ENCODE measurements at regions not wholly inside any gene's neighbourhood (a gene's known extent, or its start where the extent isn't known, plus 50 kb on each side); places are given as distances from the start of the nearest gene placed in this dataset.

GRCh38 chr11:116414357-116414880 is 358.4 kb downstream of the BUD13 start:
- Histone ChIP-seq H3K4me3 (no peak overlapping the region), H3K36me3 (no peaks in the 10 kb centered on the region), H3K27ac (no peak overlapping the region), H3K27me3 (replicated peaks; ENCODE audit: insufficient read depth) (no peaks in the 10 kb centered on the region), H3K9me3 (no peaks in the 10 kb centered on the region), H3K4me1 (replicated peaks) (no peaks in the 10 kb centered on the region)
- intact Hi-C loops (cut with DNase I), result no loop called here
- no peak for TF ChIP-seq CTCF (IDR thresholded peaks at IDR 0.05)
- TF ChIP-seq POLR2A (IDR thresholded peaks at IDR 0.05), result no peak
- no peak for TF ChIP-seq POLR2AphosphoS5 (IDR thresholded peaks at IDR 0.05)
- 70% methylated on average over 9 of the region's 9 CpGs for WGBS
- no peak for DNase-seq (ENCODE audit: low spot score)

DNA sequence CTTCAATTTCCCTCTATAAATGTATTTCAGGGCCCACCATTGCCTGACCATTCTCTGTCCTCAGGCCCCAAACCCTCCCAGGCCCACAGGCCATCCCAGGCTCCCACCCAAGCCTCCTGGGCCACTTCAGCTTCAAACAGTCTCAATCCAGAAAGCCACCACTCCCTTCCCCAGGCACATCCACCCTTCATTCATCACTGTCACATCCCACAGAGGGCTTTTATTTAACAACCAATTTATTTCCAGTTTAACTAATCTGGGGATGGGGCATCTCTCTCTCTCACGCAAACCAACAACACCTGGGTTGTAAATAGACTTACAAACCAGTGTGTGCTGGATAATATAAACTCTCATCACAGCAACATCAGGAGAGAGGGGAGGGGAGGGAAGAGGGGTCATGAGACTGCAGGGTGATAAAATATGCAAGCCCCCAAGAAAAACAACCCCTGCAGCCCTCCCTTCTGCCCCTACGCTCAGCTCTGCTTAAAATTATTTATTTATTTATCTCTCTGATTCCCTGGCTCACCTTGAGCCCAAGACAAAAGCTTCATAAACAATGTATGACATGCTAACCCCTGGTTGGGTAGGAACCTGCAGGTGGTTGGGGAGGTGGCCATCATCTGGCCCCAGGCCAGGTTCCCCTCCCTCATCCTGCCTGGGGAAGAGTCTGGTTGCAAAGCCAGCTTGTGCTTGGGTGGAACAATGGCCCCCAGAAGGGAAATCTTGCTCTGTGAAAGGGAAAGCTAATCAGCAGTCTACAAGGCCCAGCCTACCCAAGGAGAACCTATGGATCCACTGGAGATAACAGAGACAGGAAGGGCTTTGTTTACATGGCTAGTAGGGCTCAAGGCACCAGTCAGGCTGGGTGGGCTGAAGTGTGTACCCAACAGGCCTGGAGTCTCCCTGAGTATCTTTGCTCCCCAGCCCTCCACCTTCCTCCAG is 359.2 kb downstream of the BUD13 start:
- no peaks in the 10 kb centered on the region for H3K4me1 ChIP-seq (replicated peaks)
- whole genome bisulfite sequencing, result 86% methylated on average over 2 of the region's 2 CpGs
- H3K27me3 ChIP-seq (replicated peaks; ENCODE audit: insufficient read depth), result no peaks in the 10 kb centered on the region
- no peak for TF ChIP-seq POLR2AphosphoS5 (IDR thresholded peaks at IDR 0.05)
- no peak for TF ChIP-seq CTCF (IDR thresholded peaks at IDR 0.05)
- TF ChIP-seq POLR2A (IDR thresholded peaks at IDR 0.05), result no peak
- DNase-seq (ENCODE audit: low spot score), result no peak
- no peaks in the 10 kb centered on the region for H3K9me3 ChIP-seq
- intact Hi-C loops (cut with DNase I), result no loop called here
- H3K27ac ChIP-seq, result no peak overlapping the region
- no peak overlapping the region for H3K4me3 ChIP-seq
- no peaks in the 10 kb centered on the region for H3K36me3 ChIP-seq

- no peak for DNase-seq (ENCODE audit: low spot score)
- no peaks in the 10 kb centered on the region for H3K9me3 ChIP-seq
- TF ChIP-seq POLR2AphosphoS5 (IDR thresholded peaks at IDR 0.05), result no peak
- TF ChIP-seq CTCF (IDR thresholded peaks at IDR 0.05), result no peak
- no peak for TF ChIP-seq POLR2A (IDR thresholded peaks at IDR 0.05)
- no peak overlapping the region for H3K4me3 ChIP-seq
- no peaks in the 10 kb centered on the region for H3K4me1 ChIP-seq (replicated peaks)
- no peaks in the 10 kb centered on the region for H3K36me3 ChIP-seq
- no peaks in the 10 kb centered on the region for H3K27me3 ChIP-seq (replicated peaks; ENCODE audit: insufficient read depth)
- H3K27ac ChIP-seq, result no peak overlapping the region
- 38% methylated on average over 6 of the region's 6 CpGs for WGBS
- intact Hi-C loops (cut with DNase I), result no loop called here
Observed at GRCh38 chr11:116412118-116412889, 360.5 kb downstream of the BUD13 start.

DNA sequence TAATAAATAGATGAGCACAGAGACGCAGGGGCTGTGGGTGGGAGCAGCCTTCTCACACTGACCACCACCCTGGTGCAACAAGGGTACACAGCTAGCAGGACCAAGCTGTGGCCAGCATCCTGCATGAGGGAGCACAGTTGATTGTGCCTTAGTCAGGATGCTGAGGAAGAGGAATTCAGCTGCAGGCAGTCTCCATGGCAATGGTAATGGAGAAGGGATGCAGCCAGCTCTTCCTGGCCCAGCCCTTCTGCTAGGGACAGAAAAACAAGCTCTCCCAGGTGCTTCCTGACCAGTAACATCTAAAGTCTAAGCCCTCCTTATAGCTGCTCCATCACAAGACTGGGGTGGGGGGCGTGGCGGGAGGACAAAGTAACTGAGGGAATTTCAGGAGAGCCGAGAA is 363.5 kb downstream of the BUD13 start:
- 74% methylated on average over 4 of the region's 4 CpGs for WGBS
- intact Hi-C loops (cut with DNase I), result no loop called here
- TF ChIP-seq CTCF (IDR thresholded peaks at IDR 0.05), result no peak
- TF ChIP-seq POLR2AphosphoS5 (IDR thresholded peaks at IDR 0.05), result no peak
- TF ChIP-seq POLR2A (IDR thresholded peaks at IDR 0.05), result no peak

More for the DNA sequence above, 363.5 kb downstream of the BUD13 start:
- DNase-seq (ENCODE audit: low spot score), result no peak
- Histone ChIP-seq H3K4me1 (replicated peaks) (no peaks in the 10 kb centered on the region), H3K36me3 (no peaks in the 10 kb centered on the region), H3K4me3 (no peak overlapping the region), H3K27me3 (replicated peaks; ENCODE audit: insufficient read depth) (no peaks in the 10 kb centered on the region), H3K27ac (no peak overlapping the region), H3K9me3 (no peaks in the 10 kb centered on the region)

All from prostate gland (tissue), 2 donors.